ENCODE measurements at regions not wholly inside any gene's neighbourhood (a gene's known extent, or its start where the extent isn't known, plus 50 kb on each side); places are given as distances from the start of the nearest gene placed in this dataset.

GRCh38 chr2:129181963-129182362, 797.5 kb upstream of the RAB6C start:
- DNase-seq: no peak
- no peak overlapping the region for H3K4me3 ChIP-seq
- no peaks in the 10 kb centered on the region for H3K9me3 ChIP-seq
- H3K36me3 ChIP-seq: no peaks in the 10 kb centered on the region
- no peaks in the 10 kb centered on the region for H3K4me1 ChIP-seq
- H3K27ac ChIP-seq: no peak overlapping the region
- ATAC-seq: no peak
- peaks cover 3% of the 10 kb centered on the region for H3K27me3 ChIP-seq
- intact Hi-C loops (cut with DNase I): no loop called here
- TF ChIP-seq CTCF (IDR thresholded peaks at IDR 0.05): no peak

GRCh38 chr2:129187343-129187742, 792.1 kb upstream of the RAB6C start:
- no peak for ATAC-seq

GRCh38 chr2:129188451-129188850, 791.0 kb upstream of the RAB6C start:
- DNase-seq (no peak), ATAC-seq (no peak)
- H3K4me1 ChIP-seq: no peaks in the 10 kb centered on the region
- peaks cover 3% of the 10 kb centered on the region for H3K27me3 ChIP-seq
- H3K36me3 ChIP-seq: no peaks in the 10 kb centered on the region
- TF ChIP-seq CTCF (IDR thresholded peaks at IDR 0.05): no peak
- intact Hi-C loops (cut with DNase I): no loop called here
- H3K27ac ChIP-seq: no peak overlapping the region
- H3K9me3 ChIP-seq: no peaks in the 10 kb centered on the region
- no peak overlapping the region for H3K4me3 ChIP-seq

More at GRCh38 chr2:129187343-129187742, 792.1 kb upstream of the RAB6C start:
- H3K27me3 ChIP-seq: peaks cover 3% of the 10 kb centered on the region
- no peaks in the 10 kb centered on the region for H3K4me1 ChIP-seq
- H3K4me3 ChIP-seq: no peak overlapping the region
- no peak for TF ChIP-seq CTCF (IDR thresholded peaks at IDR 0.05)
- DNase-seq: no peak
- H3K9me3 ChIP-seq: no peaks in the 10 kb centered on the region
- H3K27ac ChIP-seq: no peak overlapping the region
- no peaks in the 10 kb centered on the region for H3K36me3 ChIP-seq
- intact Hi-C loops (cut with DNase I): no loop called here

- Histone ChIP-seq H3K9me3 (no peaks in the 10 kb centered on the region), H3K4me3 (no peak overlapping the region), H3K27ac (no peak overlapping the region), H3K4me1 (no peaks in the 10 kb centered on the region), H3K36me3 (no peaks in the 10 kb centered on the region), H3K27me3 (peaks cover 3% of the 10 kb centered on the region)
- no peak for DNase-seq
- intact Hi-C loops (cut with DNase I): no loop called here
- ATAC-seq: no peak
- no peak for TF ChIP-seq CTCF (IDR thresholded peaks at IDR 0.05)
These were observed 789.7 kb upstream of the RAB6C start for GRCh38 chr2:129189617-129190319.

GRCh38 chr2:129190494-129190893, 789.0 kb upstream of the RAB6C start:
- intact Hi-C loops (cut with DNase I): no loop called here
- Histone ChIP-seq H3K27ac (no peak overlapping the region), H3K4me3 (no peak overlapping the region), H3K9me3 (no peaks in the 10 kb centered on the region), H3K27me3 (peaks cover 3% of the 10 kb centered on the region), H3K36me3 (no peaks in the 10 kb centered on the region), H3K4me1 (no peaks in the 10 kb centered on the region)
- TF ChIP-seq CTCF (IDR thresholded peaks at IDR 0.05): no peak
- ATAC-seq: no peak
- no peak for DNase-seq

GRCh38 chr2:129191530-129191929, 787.9 kb upstream of the RAB6C start:
- DNase-seq (no peak), ATAC-seq (no peak)
- Histone ChIP-seq H3K4me1 (no peaks in the 10 kb centered on the region), H3K4me3 (no peak overlapping the region), H3K27me3 (peaks cover 2% of the 10 kb centered on the region), H3K27ac (no peak overlapping the region), H3K9me3 (no peaks in the 10 kb centered on the region), H3K36me3 (no peaks in the 10 kb centered on the region)
- intact Hi-C loops (cut with DNase I): no loop called here
- TF ChIP-seq CTCF (IDR thresholded peaks at IDR 0.05): no peak
